GM18868 (cell line): ENCODE measurements at regions not wholly inside any gene's neighbourhood (a gene's known extent, or its start where the extent isn't known, plus 50 kb on each side); places are given as distances from the start of the nearest gene placed in this dataset.

ENCODE experiments used
- ATAC-seq: cut with Tn5 transposase; IDR thresholded peaks from one replicate; pipeline ENCODE4 v1.9.1; 2021; ENCODE audit warnings: mild to moderate bottlenecking, moderate library complexity; ENCODE audit not compliant: unreplicated experiment

- no peak for ATAC-seq
Observed at GRCh38 chr11:33560729-33561128, 139.9 kb downstream of the C11orf91 start.

- ATAC-seq, result no peak
Observed at GRCh38 chr11:33559567-33559966, 141.1 kb downstream of the C11orf91 start.

- no peak for ATAC-seq
Observed at GRCh38 chr11:33558097-33558496, 142.5 kb downstream of the C11orf91 start.

- ATAC-seq, result no peak
Observed at GRCh38 chr11:33557201-33557600, 143.4 kb downstream of the C11orf91 start.

GRCh38 chr11:33554219-33554618, 146.4 kb downstream of the C11orf91 start:
- ATAC-seq, result no peak

GRCh38 chr11:33553486-33553885, 147.1 kb downstream of the C11orf91 start:
- no peak for ATAC-seq

- ATAC-seq, result no peak
Observed at GRCh38 chr11:33552756-33553155, 147.9 kb downstream of the C11orf91 start.

- no peak for ATAC-seq
Observed at GRCh38 chr11:33551051-33551450, 149.6 kb downstream of the C11orf91 start.

GRCh38 chr11:33549483-33549882, 151.1 kb downstream of the C11orf91 start:
- ATAC-seq, result no peak

GRCh38 chr11:33545931-33546330, 154.7 kb downstream of the C11orf91 start:
- ATAC-seq, result no peak

- ATAC-seq, result no peak
Observed at GRCh38 chr11:33544593-33545373, 155.8 kb downstream of the C11orf91 start.

- ATAC-seq, result no peak
Observed at GRCh38 chr11:33543823-33544222, 156.8 kb downstream of the C11orf91 start.

- ATAC-seq, result no peak
Observed at GRCh38 chr11:33542921-33543320, 157.7 kb downstream of the C11orf91 start.

- no peak for ATAC-seq
Observed at GRCh38 chr11:33540946-33541915, 159.4 kb downstream of the C11orf91 start.

GRCh38 chr11:33540427-33540826, 160.2 kb downstream of the C11orf91 start:
- no peak for ATAC-seq

GRCh38 chr11:33539751-33540150, 160.9 kb downstream of the C11orf91 start:
- ATAC-seq, result no peak

- no peak for ATAC-seq
Observed at GRCh38 chr11:33538726-33539125, 161.9 kb downstream of the C11orf91 start.

GRCh38 chr11:33536178-33536577, 164.4 kb downstream of the C11orf91 start:
- no peak for ATAC-seq

GRCh38 chr11:33534575-33534974, 166.1 kb downstream of the C11orf91 start:
- ATAC-seq, result no peak

GRCh38 chr11:33533386-33534052, 167.1 kb downstream of the C11orf91 start:
- no peak for ATAC-seq

GRCh38 chr11:33532720-33533385, 167.8 kb downstream of the C11orf91 start:
- no peak for ATAC-seq
